HCT116 (cell line): ENCODE measurements at regions not wholly inside any gene's neighbourhood (a gene's known extent, or its start where the extent isn't known, plus 50 kb on each side); places are given as distances from the start of the nearest gene placed in this dataset.

ENCODE experiments used
- ATAC-seq: fragments of 200-7000 bp; cut with Tn5 transposase; 2 replicates; pipeline ENCODE4 v1.9.1; 2020; ENCODE audit warnings: mild to moderate bottlenecking, moderate library complexity
- BruUV-seq: library from RNA; stranded (reverse); fragments of 400-500 nt; replicated peaks from 2 replicates; lab custom pipeline; 2021; lab: Mats Ljungman, UMichigan
- CTCF ChIA-PET: fragments of 300-600 bp; sonication (Branson Sonifier 250); formaldehyde crosslinking; loops from one replicate; lab custom pipeline; 2021; ENCODE audit warnings: antibody characterized with exemption; lab: Charles Lee
- POLR2A ChIA-PET: fragments of 300-600, 350-600 bp; sonication (Branson Sonifier 250); formaldehyde crosslinking; loops from one replicate; lab custom pipeline; 2021; ENCODE audit warnings: antibody characterized with exemption; lab: Charles Lee
- RAD21 ChIA-PET, 2 experiments: fragments of 300-600 bp; sonication (Branson Sonifier 250); formaldehyde crosslinking; loops; one replicate each; lab custom pipeline; 2023; ENCODE audit warnings: low total read pairs in 2 of 2; ENCODE audit not compliant: uncharacterized antibody in 2 of 2, unreplicated experiment in 2 of 2, low non-redundant PET in 1 of 2; lab: Charles Lee
- DNase-seq: peaks from one replicate; pipeline ENCODE4 v3.0.0-alpha.2; 2010; ENCODE audit warnings: low read depth, low spot score
- H2AFZ ChIP-seq: fragments of 200-600 bp; shearing (Covaris generic), sonication (generic); 2 replicates; pipeline ENCODE4 v1.6.1; 2017; ENCODE audit warnings: low read depth, mixed run types, mixed read lengths, antibody characterized with exemption, low read length; ENCODE audit not compliant: poor library complexity, severe bottlenecking
- H3K27ac ChIP-seq: 2 replicates; pipeline ENCODE4 v1.5.1; 2012; ENCODE audit warnings: low read depth, low read length
- H3K27me3 ChIP-seq: fragments of 200-600 bp; sonication (generic); 2 replicates; pipeline ENCODE4 v1.6.1; 2016; ENCODE audit warnings: mixed run types, low read length, mixed read lengths; ENCODE audit not compliant: insufficient read depth
- H3K36me3 ChIP-seq, 2 experiments: fragments of 200-500 bp in 1 of 2; fragments of 200-600 bp in 1 of 2; sonication (Bioruptor generic) in 1 of 2; sonication (generic) in 1 of 2; 2 replicates each; pipeline versions ENCODE4 v1.5.1 to v1.6.1; 2014 to 2016; ENCODE audit warnings: low read length in 2 of 2, inconsistent platforms in 1 of 2, mixed read lengths in 1 of 2, mixed run types in 1 of 2; ENCODE audit not compliant: insufficient read depth in 2 of 2, control insufficient read depth in 1 of 2
- H3K4me1 ChIP-seq, 2 experiments: fragments of 200-600 bp in 1 of 2; sonication (generic) in 1 of 2; 2 replicates each; pipeline versions ENCODE4 v1.5.1 to v1.6.1; 2012 to 2017; ENCODE audit warnings: low read length in 2 of 2, inconsistent platforms in 1 of 2, mild to moderate bottlenecking in 1 of 2, mixed read lengths in 1 of 2, mixed run types in 1 of 2, moderate library complexity in 1 of 2; ENCODE audit not compliant: insufficient read depth in 2 of 2, control insufficient read depth in 1 of 2
- H3K4me2 ChIP-seq: fragments of 200-600 bp; sonication (generic); 2 replicates; pipeline ENCODE4 v1.6.1; 2017; ENCODE audit warnings: mixed run types, low read length, mixed read lengths
- H3K4me3 ChIP-seq, 2 experiments: fragments of 200-600 bp in 1 of 2; sonication (generic) in 1 of 2; replicated peaks in 1 of 2; 2 replicates each; pipeline ENCODE4 v1.5.1; 2011 to 2016; ENCODE audit warnings: low read length in 2 of 2, control low read depth in 1 of 2, low read depth in 1 of 2, mild to moderate bottlenecking in 1 of 2, mixed read lengths in 1 of 2, mixed run types in 1 of 2
- H3K79me2 ChIP-seq: fragments of 200-600 bp; sonication (generic); 2 replicates; pipeline ENCODE4 v1.6.1; 2017; ENCODE audit warnings: mild to moderate bottlenecking, mixed run types, low read length, moderate library complexity, mixed read lengths; ENCODE audit not compliant: insufficient read depth
- H3K9ac ChIP-seq: fragments of 200-600 bp; sonication (generic); 2 replicates; pipeline ENCODE4 v1.6.1; 2016; ENCODE audit warnings: low read length, mixed read lengths
- H3K9me2 ChIP-seq: fragments of 200-600 bp; sonication (generic), shearing (Covaris generic); 2 replicates; pipeline ENCODE4 v1.6.1; 2017; ENCODE audit warnings: mixed run types, mild to moderate bottlenecking, moderate library complexity; ENCODE audit not compliant: insufficient read depth
- H3K9me3 ChIP-seq, 2 experiments: fragments of 200-500 bp in 1 of 2; fragments of 200-600 bp in 1 of 2; sonication (Bioruptor generic) in 1 of 2; sonication (generic) in 1 of 2; 2 replicates each; pipeline ENCODE4 v1.6.1; 2014 to 2017; ENCODE audit warnings: low read length in 2 of 2, mixed read lengths in 2 of 2, inconsistent platforms in 1 of 2, low read depth in 1 of 2, mild to moderate bottlenecking in 1 of 2, mixed run types in 1 of 2, moderate library complexity in 1 of 2; ENCODE audit not compliant: control insufficient read depth in 1 of 2, insufficient read depth in 1 of 2
- H4K20me1 ChIP-seq: fragments of 200-600 bp; sonication (generic), shearing (Covaris generic); 2 replicates; pipeline ENCODE4 v1.6.1; 2017; ENCODE audit warnings: mixed run types, mild to moderate bottlenecking, moderate library complexity; ENCODE audit not compliant: insufficient read depth
- CBX3 ChIP-seq: IDR thresholded peaks from 2 replicates; pipeline ENCODE4 v1.6.1; 2012; ENCODE audit warnings: low read depth
- CEBPB ChIP-seq: IDR thresholded peaks from 2 replicates; pipeline ENCODE4 v1.6.1; 2012; ENCODE audit warnings: low read depth
- ELF1 ChIP-seq: IDR thresholded peaks from 2 replicates; pipeline ENCODE4 v1.6.1; 2012; ENCODE audit warnings: low read depth, borderline replicate concordance
- FOSL1 ChIP-seq: IDR thresholded peaks from 2 replicates; pipeline ENCODE4 v1.6.1; 2012; ENCODE audit warnings: low read depth
- JUND ChIP-seq: IDR thresholded peaks from 2 replicates; pipeline ENCODE4 v1.6.1; 2012
- POLR2A ChIP-seq: IDR thresholded peaks from 2 replicates; pipeline ENCODE4 v1.7.0; 2011; ENCODE audit warnings: borderline replicate concordance; ENCODE audit not compliant: insufficient read depth, insufficient read length; ENCODE audit errors: extremely low read depth
- RAD21 ChIP-seq: IDR thresholded peaks from 2 replicates; pipeline ENCODE4 v1.6.1; 2012; ENCODE audit warnings: low read depth, mild to moderate bottlenecking
- SP1 ChIP-seq: IDR thresholded peaks from 2 replicates; pipeline ENCODE4 v1.6.1; 2012; ENCODE audit warnings: low read depth
- TCF7L2 ChIP-seq: IDR thresholded peaks from 2 replicates; pipeline ENCODE4 v1.7.0; 2011; ENCODE audit warnings: borderline replicate concordance, inconsistent platforms; ENCODE audit not compliant: insufficient read depth, insufficient read length; ENCODE audit errors: extremely low read depth
- ZFX ChIP-seq: fragments of 450-650 bp; IDR thresholded peaks from 2 replicates; pipeline ENCODE4 v1.6.1; 2017
- intact Hi-C: fragments of 100-400 bp; cut with micrococcal nuclease; formaldehyde crosslinking; loops from 2 replicates; pipeline ENCODE4 v1.10.0; 2022
- TF ChIP-seq, protein P1 (sequence below): IDR thresholded peaks from 2 replicates; pipeline ENCODE4 v1.6.1; 2012
- TF ChIP-seq, protein P2 (sequence below), 3 experiments: fragments of 200-600 bp in 1 of 3; sonication (generic) in 1 of 3; IDR thresholded peaks in 2 of 3; conservative IDR thresholded peaks in 1 of 3; 2 replicates each; pipeline ENCODE4 v1.5.1; 2012 to 2017; ENCODE audit warnings: low read depth in 2 of 3, low read length in 2 of 3, antibody characterized with exemption in 1 of 3, borderline replicate concordance in 1 of 3, control low read depth in 1 of 3, mild to moderate bottlenecking in 1 of 3, mixed read lengths in 1 of 3, mixed run types in 1 of 3, moderate library complexity in 1 of 3; ENCODE audit not compliant: insufficient read depth in 1 of 3
- TF ChIP-seq, protein P3 (sequence below): IDR thresholded peaks from 2 replicates; pipeline ENCODE4 v1.6.1; 2012
- TF ChIP-seq, protein P4 (sequence below): IDR thresholded peaks from 2 replicates; pipeline ENCODE4 v1.6.1; 2011; ENCODE audit warnings: mild to moderate bottlenecking, low read length, moderate library complexity; ENCODE audit not compliant: insufficient replicate concordance; ENCODE audit errors: extremely low read depth

DNA sequence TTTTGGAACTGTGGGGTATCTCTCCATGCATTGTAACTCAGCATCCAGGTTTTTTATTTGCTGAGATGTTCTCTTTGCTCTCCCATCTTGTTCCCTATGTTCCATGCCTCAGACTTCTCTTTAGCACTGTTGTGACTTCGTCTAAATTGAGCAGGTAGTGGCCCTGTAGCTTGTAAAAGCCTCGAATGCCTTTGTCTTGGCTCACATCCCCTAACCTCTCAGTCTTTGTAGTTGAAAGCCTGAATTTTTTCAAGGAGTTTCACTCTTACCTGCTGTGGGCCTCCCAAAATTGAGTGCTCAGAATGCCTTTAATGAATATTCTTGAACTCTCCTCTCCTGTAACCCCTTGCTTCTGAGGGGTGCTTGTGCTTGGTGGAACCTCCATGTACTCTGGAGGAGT lies 1137.3 kb downstream of the REEP3 start:
- no peak overlapping the region for H3K4me2 ChIP-seq
- no peaks in the 10 kb centered on the region; a peak in 1 of 4 replicates for H3K4me1 ChIP-seq
- no TSS peak for BruUV-seq
- no peaks in the 10 kb centered on the region for H4K20me1 ChIP-seq
- no peak for TF ChIP-seq JUND
- no peak for TF ChIP-seq FOSL1
- TF ChIP-seq RAD21, result no peak
- no peak for TF ChIP-seq CBX3
- TF ChIP-seq ZFX, result no peak
- TF ChIP-seq, protein P1, sequence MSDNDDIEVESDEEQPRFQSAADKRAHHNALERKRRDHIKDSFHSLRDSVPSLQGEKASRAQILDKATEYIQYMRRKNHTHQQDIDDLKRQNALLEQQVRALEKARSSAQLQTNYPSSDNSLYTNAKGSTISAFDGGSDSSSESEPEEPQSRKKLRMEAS, result no peak
- TF ChIP-seq, protein P2, sequence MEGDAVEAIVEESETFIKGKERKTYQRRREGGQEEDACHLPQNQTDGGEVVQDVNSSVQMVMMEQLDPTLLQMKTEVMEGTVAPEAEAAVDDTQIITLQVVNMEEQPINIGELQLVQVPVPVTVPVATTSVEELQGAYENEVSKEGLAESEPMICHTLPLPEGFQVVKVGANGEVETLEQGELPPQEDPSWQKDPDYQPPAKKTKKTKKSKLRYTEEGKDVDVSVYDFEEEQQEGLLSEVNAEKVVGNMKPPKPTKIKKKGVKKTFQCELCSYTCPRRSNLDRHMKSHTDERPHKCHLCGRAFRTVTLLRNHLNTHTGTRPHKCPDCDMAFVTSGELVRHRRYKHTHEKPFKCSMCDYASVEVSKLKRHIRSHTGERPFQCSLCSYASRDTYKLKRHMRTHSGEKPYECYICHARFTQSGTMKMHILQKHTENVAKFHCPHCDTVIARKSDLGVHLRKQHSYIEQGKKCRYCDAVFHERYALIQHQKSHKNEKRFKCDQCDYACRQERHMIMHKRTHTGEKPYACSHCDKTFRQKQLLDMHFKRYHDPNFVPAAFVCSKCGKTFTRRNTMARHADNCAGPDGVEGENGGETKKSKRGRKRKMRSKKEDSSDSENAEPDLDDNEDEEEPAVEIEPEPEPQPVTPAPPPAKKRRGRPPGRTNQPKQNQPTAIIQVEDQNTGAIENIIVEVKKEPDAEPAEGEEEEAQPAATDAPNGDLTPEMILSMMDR (IDR thresholded peaks at IDR 0.05 in 2 of 3, conservative IDR thresholded peaks at IDR 0.05 in 1 of 3; ENCODE audit: borderline replicate concordance in 1 of 3, insufficient read depth in 1 of 3, low read depth in 2 of 3, low read length in 2 of 3), result no peak
- TF ChIP-seq TCF7L2, result no peak
- no peaks in the 10 kb centered on the region for H3K79me2 ChIP-seq
- ATAC-seq, result no peak
- ChIA-PET POLR2A (no interaction called here), CTCF (no interaction called here), RAD21 (no interaction called here)
- H3K9me3 ChIP-seq, result no peaks in the 10 kb centered on the region
- H3K27ac ChIP-seq, result no peak overlapping the region
- no peaks in the 10 kb centered on the region for H3K27me3 ChIP-seq
- H3K4me3 ChIP-seq, result no peak overlapping the region
- intact Hi-C loops, result no loop called here
- DNase-seq, result no peak
- H3K9me2 ChIP-seq, result no peaks in the 10 kb centered on the region
- no peaks in the 10 kb centered on the region for H3K36me3 ChIP-seq
- H3K9ac ChIP-seq, result no peak overlapping the region
- H2AFZ ChIP-seq, result no peak overlapping the region

DNA sequence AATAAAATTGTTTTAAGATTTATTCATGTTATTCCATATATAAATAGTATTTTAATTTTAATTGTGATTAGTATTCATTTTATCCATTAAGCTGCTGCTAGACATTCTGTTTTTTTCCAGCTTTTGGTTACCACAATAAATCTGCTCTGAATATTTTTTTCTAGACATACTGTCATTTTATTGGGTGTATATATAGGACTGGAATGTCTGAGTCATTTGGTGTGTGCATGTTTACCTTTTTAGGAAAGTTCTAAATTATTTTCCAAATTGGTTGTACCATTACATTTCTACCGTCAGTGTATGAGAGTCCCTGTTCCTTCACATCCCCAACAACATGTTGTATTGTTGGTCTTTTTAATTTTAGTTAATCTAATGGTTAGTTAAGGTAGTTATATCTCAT lies 1138.1 kb downstream of the REEP3 start:
- no peaks in the 10 kb centered on the region; a peak in 1 of 4 replicates for H3K4me1 ChIP-seq
- ChIA-PET CTCF (no interaction called here), POLR2A (no interaction called here), RAD21 (no interaction called here)
- H3K27me3 ChIP-seq, result no peaks in the 10 kb centered on the region
- H3K9me2 ChIP-seq, result no peaks in the 10 kb centered on the region
- intact Hi-C loops, result no loop called here
- no peaks in the 10 kb centered on the region for H4K20me1 ChIP-seq
- no peak for ATAC-seq
- no peak overlapping the region for H3K4me2 ChIP-seq
- BruUV-seq, result no TSS peak
- H2AFZ ChIP-seq, result no peak overlapping the region
- no peak for DNase-seq
- no peak overlapping the region for H3K27ac ChIP-seq
- no peak overlapping the region for H3K4me3 ChIP-seq
- no peaks in the 10 kb centered on the region for H3K79me2 ChIP-seq
- no peak overlapping the region for H3K9ac ChIP-seq
- H3K36me3 ChIP-seq, result no peaks in the 10 kb centered on the region
- TF ChIP-seq, protein P3, sequence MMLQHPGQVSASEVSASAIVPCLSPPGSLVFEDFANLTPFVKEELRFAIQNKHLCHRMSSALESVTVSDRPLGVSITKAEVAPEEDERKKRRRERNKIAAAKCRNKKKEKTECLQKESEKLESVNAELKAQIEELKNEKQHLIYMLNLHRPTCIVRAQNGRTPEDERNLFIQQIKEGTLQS, result no peak
- TF ChIP-seq POLR2A (no peak), SP1 (no peak), CEBPB (no peak), FOSL1 (no peak), ELF1 (no peak), CBX3 (no peak), TCF7L2 (no peak), RAD21 (no peak)
- TF ChIP-seq, protein P4, sequence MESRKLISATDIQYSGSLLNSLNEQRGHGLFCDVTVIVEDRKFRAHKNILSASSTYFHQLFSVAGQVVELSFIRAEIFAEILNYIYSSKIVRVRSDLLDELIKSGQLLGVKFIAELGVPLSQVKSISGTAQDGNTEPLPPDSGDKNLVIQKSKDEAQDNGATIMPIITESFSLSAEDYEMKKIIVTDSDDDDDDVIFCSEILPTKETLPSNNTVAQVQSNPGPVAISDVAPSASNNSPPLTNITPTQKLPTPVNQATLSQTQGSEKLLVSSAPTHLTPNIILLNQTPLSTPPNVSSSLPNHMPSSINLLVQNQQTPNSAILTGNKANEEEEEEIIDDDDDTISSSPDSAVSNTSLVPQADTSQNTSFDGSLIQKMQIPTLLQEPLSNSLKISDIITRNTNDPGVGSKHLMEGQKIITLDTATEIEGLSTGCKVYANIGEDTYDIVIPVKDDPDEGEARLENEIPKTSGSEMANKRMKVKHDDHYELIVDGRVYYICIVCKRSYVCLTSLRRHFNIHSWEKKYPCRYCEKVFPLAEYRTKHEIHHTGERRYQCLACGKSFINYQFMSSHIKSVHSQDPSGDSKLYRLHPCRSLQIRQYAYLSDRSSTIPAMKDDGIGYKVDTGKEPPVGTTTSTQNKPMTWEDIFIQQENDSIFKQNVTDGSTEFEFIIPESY, result no peak
- TF ChIP-seq, all 23 proteins: peak for 0
- no peaks in the 10 kb centered on the region for H3K9me3 ChIP-seq
